ENCODE measurements at regions not wholly inside any gene's neighbourhood (a gene's known extent, or its start where the extent isn't known, plus 50 kb on each side); places are given as distances from the start of the nearest gene placed in this dataset.

- TF ChIP-seq, protein P1, sequence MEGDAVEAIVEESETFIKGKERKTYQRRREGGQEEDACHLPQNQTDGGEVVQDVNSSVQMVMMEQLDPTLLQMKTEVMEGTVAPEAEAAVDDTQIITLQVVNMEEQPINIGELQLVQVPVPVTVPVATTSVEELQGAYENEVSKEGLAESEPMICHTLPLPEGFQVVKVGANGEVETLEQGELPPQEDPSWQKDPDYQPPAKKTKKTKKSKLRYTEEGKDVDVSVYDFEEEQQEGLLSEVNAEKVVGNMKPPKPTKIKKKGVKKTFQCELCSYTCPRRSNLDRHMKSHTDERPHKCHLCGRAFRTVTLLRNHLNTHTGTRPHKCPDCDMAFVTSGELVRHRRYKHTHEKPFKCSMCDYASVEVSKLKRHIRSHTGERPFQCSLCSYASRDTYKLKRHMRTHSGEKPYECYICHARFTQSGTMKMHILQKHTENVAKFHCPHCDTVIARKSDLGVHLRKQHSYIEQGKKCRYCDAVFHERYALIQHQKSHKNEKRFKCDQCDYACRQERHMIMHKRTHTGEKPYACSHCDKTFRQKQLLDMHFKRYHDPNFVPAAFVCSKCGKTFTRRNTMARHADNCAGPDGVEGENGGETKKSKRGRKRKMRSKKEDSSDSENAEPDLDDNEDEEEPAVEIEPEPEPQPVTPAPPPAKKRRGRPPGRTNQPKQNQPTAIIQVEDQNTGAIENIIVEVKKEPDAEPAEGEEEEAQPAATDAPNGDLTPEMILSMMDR (IDR thresholded peaks at IDR 0.05): no peak
- no peak for TF ChIP-seq POLR2A (IDR thresholded peaks at IDR 0.05)
Measured at GRCh38 chr11:134862105-134862502, 450.1 kb upstream of the B3GAT1 start.

Data from lower leg skin (tissue), 3 donors.